ENCODE measurements at regions not wholly inside any gene's neighbourhood (a gene's known extent, or its start where the extent isn't known, plus 50 kb on each side); places are given as distances from the start of the nearest gene placed in this dataset.

GRCh38 chr4:45119376-45119775 lies 393.0 kb upstream of the GNPDA2 start:
- no peaks in the 10 kb centered on the region for H3K36me3 Mint-ChIP-seq (ENCODE audit: low read depth)
- no peaks in the 10 kb centered on the region for H3K27me3 Mint-ChIP-seq (ENCODE audit: low read depth)
- H3K4me3 Mint-ChIP-seq = no peak overlapping the region
- intact Hi-C loops (cut with micrococcal nuclease) = no loop called here
- no peaks in the 10 kb centered on the region for H3K4me1 Mint-ChIP-seq (ENCODE audit: low read depth)
- CTCF ChIA-PET = no interaction called here
- DNase-seq = no peak
- peaks cover 2% of the 10 kb centered on the region for H3K9me3 Mint-ChIP-seq
- H3K27ac Mint-ChIP-seq = no peak overlapping the region

- DNase-seq = no peak
- Mint-ChIP-seq H3K4me1 (ENCODE audit: low read depth) (no peaks in the 10 kb centered on the region), H3K27me3 (ENCODE audit: low read depth) (no peaks in the 10 kb centered on the region), H3K27ac (no peak overlapping the region), H3K36me3 (ENCODE audit: low read depth) (no peaks in the 10 kb centered on the region), H3K4me3 (no peak overlapping the region), H3K9me3 (peaks cover 8% of the 10 kb centered on the region)
- intact Hi-C loops (cut with micrococcal nuclease) = no loop called here
- CTCF ChIA-PET = no interaction called here
Measured at GRCh38 chr4:45102716-45103115, 376.4 kb upstream of the GNPDA2 start.

GRCh38 chr4:45100956-45101818 lies 374.8 kb upstream of the GNPDA2 start:
- DNase-seq = no peak
- Mint-ChIP-seq H3K27ac (no peak overlapping the region), H3K9me3 (peaks cover 8% of the 10 kb centered on the region), H3K27me3 (ENCODE audit: low read depth) (no peaks in the 10 kb centered on the region), H3K36me3 (ENCODE audit: low read depth) (no peaks in the 10 kb centered on the region), H3K4me3 (no peak overlapping the region), H3K4me1 (ENCODE audit: low read depth) (no peaks in the 10 kb centered on the region)
- intact Hi-C loops (cut with micrococcal nuclease) = no loop called here
- CTCF ChIA-PET = no interaction called here

GRCh38 chr4:45099471-45099870 lies 373.1 kb upstream of the GNPDA2 start:
- no peak for DNase-seq
- no peak overlapping the region for H3K27ac Mint-ChIP-seq
- intact Hi-C loops (cut with micrococcal nuclease) = no loop called here
- no peaks in the 10 kb centered on the region for H3K4me1 Mint-ChIP-seq (ENCODE audit: low read depth)
- CTCF ChIA-PET = no interaction called here
- H3K27me3 Mint-ChIP-seq (ENCODE audit: low read depth) = no peaks in the 10 kb centered on the region
- H3K9me3 Mint-ChIP-seq = peaks cover 6% of the 10 kb centered on the region
- H3K36me3 Mint-ChIP-seq (ENCODE audit: low read depth) = no peaks in the 10 kb centered on the region
- H3K4me3 Mint-ChIP-seq = no peak overlapping the region

- Mint-ChIP-seq H3K9me3 (peaks cover 23% of the 10 kb centered on the region), H3K27ac (no peak overlapping the region), H3K36me3 (ENCODE audit: low read depth) (no peaks in the 10 kb centered on the region), H3K4me3 (no peak overlapping the region), H3K27me3 (ENCODE audit: low read depth) (no peaks in the 10 kb centered on the region), H3K4me1 (ENCODE audit: low read depth) (no peaks in the 10 kb centered on the region)
- CTCF ChIA-PET = no interaction called here
- intact Hi-C loops (cut with micrococcal nuclease) = no loop called here
- no peak for DNase-seq
Measured at GRCh38 chr4:45094684-45095083, 368.3 kb upstream of the GNPDA2 start.

GRCh38 chr4:45082101-45082500 lies 355.7 kb upstream of the GNPDA2 start:
- DNase-seq = no peak
- Mint-ChIP-seq H3K27ac (no peak overlapping the region), H3K4me1 (ENCODE audit: low read depth) (no peaks in the 10 kb centered on the region), H3K36me3 (ENCODE audit: low read depth) (no peaks in the 10 kb centered on the region), H3K9me3 (peaks cover 13% of the 10 kb centered on the region), H3K4me3 (no peak overlapping the region), H3K27me3 (ENCODE audit: low read depth) (no peaks in the 10 kb centered on the region)
- intact Hi-C loops (cut with micrococcal nuclease) = no loop called here
- CTCF ChIA-PET = no interaction called here

- H3K9me3 Mint-ChIP-seq = peaks cover 14% of the 10 kb centered on the region
- intact Hi-C loops (cut with micrococcal nuclease) = no loop called here
- CTCF ChIA-PET = interaction anchor here (0.6 kb wide), 1 partner anchor 369 kb away, joined by 3 read pairs; no protein-coding TSS in a partner anchor
- no peaks in the 10 kb centered on the region for H3K36me3 Mint-ChIP-seq (ENCODE audit: low read depth)
- H3K4me3 Mint-ChIP-seq = no peak overlapping the region
- H3K4me1 Mint-ChIP-seq (ENCODE audit: low read depth) = no peaks in the 10 kb centered on the region
- DNase-seq = no peak
- no peaks in the 10 kb centered on the region for H3K27me3 Mint-ChIP-seq (ENCODE audit: low read depth)
- H3K27ac Mint-ChIP-seq = no peak overlapping the region
Measured at GRCh38 chr4:45079616-45080015, 353.3 kb upstream of the GNPDA2 start.

- DNase-seq = no peak
- intact Hi-C loops (cut with micrococcal nuclease) = no loop called here
- no peak overlapping the region for H3K27ac Mint-ChIP-seq
- H3K4me1 Mint-ChIP-seq (ENCODE audit: low read depth) = no peaks in the 10 kb centered on the region
- CTCF ChIA-PET = no interaction called here
- no peaks in the 10 kb centered on the region for H3K27me3 Mint-ChIP-seq (ENCODE audit: low read depth)
- no peak overlapping the region for H3K4me3 Mint-ChIP-seq
- H3K36me3 Mint-ChIP-seq (ENCODE audit: low read depth) = no peaks in the 10 kb centered on the region
- peaks cover 13% of the 10 kb centered on the region for H3K9me3 Mint-ChIP-seq
Measured at GRCh38 chr4:45078201-45078600, 351.8 kb upstream of the GNPDA2 start.

GRCh38 chr4:45072981-45073380 lies 346.6 kb upstream of the GNPDA2 start:
- H3K4me3 Mint-ChIP-seq = no peak overlapping the region
- intact Hi-C loops (cut with micrococcal nuclease) = no loop called here
- CTCF ChIA-PET = no interaction called here
- H3K27me3 Mint-ChIP-seq (ENCODE audit: low read depth) = no peaks in the 10 kb centered on the region
- H3K4me1 Mint-ChIP-seq (ENCODE audit: low read depth) = no peaks in the 10 kb centered on the region
- no peak for DNase-seq
- H3K36me3 Mint-ChIP-seq (ENCODE audit: low read depth) = no peaks in the 10 kb centered on the region
- peaks cover 9% of the 10 kb centered on the region for H3K9me3 Mint-ChIP-seq
- H3K27ac Mint-ChIP-seq = no peak overlapping the region

- H3K9me3 Mint-ChIP-seq = peaks cover 15% of the 10 kb centered on the region
Measured at GRCh38 chr4:45064741-45065140, 338.4 kb upstream of the GNPDA2 start.

GRCh38 chr4:45063696-45064095 lies 337.3 kb upstream of the GNPDA2 start:
- no peak for DNase-seq
- Mint-ChIP-seq H3K36me3 (ENCODE audit: low read depth) (no peaks in the 10 kb centered on the region), H3K27me3 (ENCODE audit: low read depth) (no peaks in the 10 kb centered on the region), H3K4me3 (no peak overlapping the region), H3K27ac (no peak overlapping the region), H3K9me3 (peaks cover 15% of the 10 kb centered on the region), H3K4me1 (ENCODE audit: low read depth) (no peaks in the 10 kb centered on the region)
- intact Hi-C loops (cut with micrococcal nuclease) = no loop called here
- CTCF ChIA-PET = no interaction called here

More at GRCh38 chr4:45064741-45065140, 338.4 kb upstream of the GNPDA2 start:
- CTCF ChIA-PET = interaction anchor here (0.6 kb wide), 1 partner anchor 110 kb away, joined by 4 read pairs; no protein-coding TSS in a partner anchor
- Mint-ChIP-seq H3K4me1 (ENCODE audit: low read depth) (no peaks in the 10 kb centered on the region), H3K27ac (no peak overlapping the region), H3K27me3 (ENCODE audit: low read depth) (no peaks in the 10 kb centered on the region), H3K36me3 (ENCODE audit: low read depth) (no peaks in the 10 kb centered on the region), H3K4me3 (no peak overlapping the region)
- intact Hi-C loops (cut with micrococcal nuclease) = no loop called here
- no peak for DNase-seq

- Mint-ChIP-seq H3K4me3 (no peak overlapping the region), H3K36me3 (ENCODE audit: low read depth) (no peaks in the 10 kb centered on the region), H3K27ac (no peak overlapping the region), H3K4me1 (ENCODE audit: low read depth) (no peaks in the 10 kb centered on the region), H3K9me3 (peaks cover 15% of the 10 kb centered on the region), H3K27me3 (ENCODE audit: low read depth) (no peaks in the 10 kb centered on the region)
- CTCF ChIA-PET = no interaction called here
- DNase-seq = no peak
- intact Hi-C loops (cut with micrococcal nuclease) = no loop called here
Measured at GRCh38 chr4:45062935-45063545, 336.7 kb upstream of the GNPDA2 start.

- H3K27me3 Mint-ChIP-seq (ENCODE audit: low read depth) = no peaks in the 10 kb centered on the region
- no peak for DNase-seq
- no peak overlapping the region for H3K27ac Mint-ChIP-seq
- H3K4me1 Mint-ChIP-seq (ENCODE audit: low read depth) = no peaks in the 10 kb centered on the region
- H3K36me3 Mint-ChIP-seq (ENCODE audit: low read depth) = no peaks in the 10 kb centered on the region
- H3K9me3 Mint-ChIP-seq = peaks cover 21% of the 10 kb centered on the region
- intact Hi-C loops (cut with micrococcal nuclease) = no loop called here
- H3K4me3 Mint-ChIP-seq = no peak overlapping the region
- CTCF ChIA-PET = no interaction called here
Measured at GRCh38 chr4:45043911-45044310, 317.6 kb upstream of the GNPDA2 start.
